ENCODE measurements at regions not wholly inside any gene's neighbourhood (a gene's known extent, or its start where the extent isn't known, plus 50 kb on each side); places are given as distances from the start of the nearest gene placed in this dataset.

- TF ChIP-seq CTCF (IDR thresholded peaks at IDR 0.05; ENCODE audit: extremely low read depth in 1 of 2, insufficient read depth in 1 of 2, low read depth in 1 of 2, low read length in 2 of 2) (peak in 1 of 2 donors; percentile 24), EZH2 (IDR thresholded peaks at IDR 0.05; ENCODE audit: borderline replicate concordance, low read depth, low read length, severe bottlenecking) (no peak), POLR2A (IDR thresholded peaks at IDR 0.05; ENCODE audit: low read depth, low read length) (no peak)
- TF ChIP-seq, protein P1, sequence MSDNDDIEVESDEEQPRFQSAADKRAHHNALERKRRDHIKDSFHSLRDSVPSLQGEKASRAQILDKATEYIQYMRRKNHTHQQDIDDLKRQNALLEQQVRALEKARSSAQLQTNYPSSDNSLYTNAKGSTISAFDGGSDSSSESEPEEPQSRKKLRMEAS (IDR thresholded peaks at IDR 0.05; ENCODE audit: insufficient read depth, insufficient read length), result no peak
These were observed 765.3 kb upstream of the SLIT2 start for GRCh38 chr4:19486400-19486799.

All from endothelial cell of umbilical vein (primary cell).